ENCODE measurements at regions not wholly inside any gene's neighbourhood (a gene's known extent, or its start where the extent isn't known, plus 50 kb on each side); places are given as distances from the start of the nearest gene placed in this dataset.
A peak's percentile ranks its signal among the peaks of the same experiment; 100 is the strongest.
"Not testable (repeated sequence)": the region's sequence is repeated elsewhere in the genome, so short reads cannot be mapped to it uniquely, and the experiment has no call there.

GRCh38 chr2:4882941-4883340 is 809.2 kb upstream of the SOX11 start:
- no peak for DNase-seq

GRCh38 chr2:4883375-4883774 is 808.8 kb upstream of the SOX11 start:
- DNase-seq, result no peak

DNA sequence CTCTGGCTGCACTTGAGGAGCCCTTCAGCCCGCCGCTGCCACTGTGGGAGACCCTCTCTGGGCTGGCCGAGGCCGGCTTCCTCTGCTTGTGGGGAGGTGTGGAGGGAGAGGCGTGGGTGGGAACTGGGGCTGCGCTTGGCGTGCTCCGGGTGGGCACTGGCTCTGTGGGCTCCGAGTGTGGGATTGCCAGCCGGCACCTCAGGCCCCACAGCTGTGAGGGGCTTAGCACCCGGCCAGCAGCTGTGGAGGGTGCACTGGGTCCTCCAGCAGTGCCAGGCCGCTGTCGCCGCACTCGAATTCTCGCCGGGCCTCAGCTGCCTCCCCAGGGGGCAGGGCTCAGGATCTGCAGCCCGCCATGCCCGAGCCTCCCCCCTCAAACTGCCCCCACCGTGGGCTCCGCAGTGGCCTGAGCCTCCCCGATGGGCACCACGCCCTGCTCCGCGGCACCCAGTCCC is 808.0 kb upstream of the SOX11 start:
- no peak for DNase-seq

DNA sequence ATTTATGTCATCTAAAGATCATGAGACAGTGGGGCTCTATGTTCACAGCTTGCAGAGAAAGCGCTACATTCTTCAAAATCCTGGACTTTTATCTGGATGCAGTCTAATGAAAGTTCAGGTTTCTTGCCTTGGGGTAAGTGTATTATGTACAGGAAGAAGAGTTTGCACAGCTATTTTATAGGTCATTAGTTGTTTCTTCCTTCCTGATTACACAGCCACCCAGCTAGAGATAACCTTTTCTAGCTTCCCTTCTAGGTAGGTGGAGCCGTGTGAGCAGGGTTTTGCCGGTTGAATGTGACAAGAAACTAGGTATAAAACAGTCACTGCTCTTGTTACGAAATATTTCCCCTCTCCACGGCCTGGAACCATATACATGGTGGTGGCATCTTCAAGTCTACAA is 800.8 kb upstream of the SOX11 start:
- no peak for DNase-seq

DNA sequence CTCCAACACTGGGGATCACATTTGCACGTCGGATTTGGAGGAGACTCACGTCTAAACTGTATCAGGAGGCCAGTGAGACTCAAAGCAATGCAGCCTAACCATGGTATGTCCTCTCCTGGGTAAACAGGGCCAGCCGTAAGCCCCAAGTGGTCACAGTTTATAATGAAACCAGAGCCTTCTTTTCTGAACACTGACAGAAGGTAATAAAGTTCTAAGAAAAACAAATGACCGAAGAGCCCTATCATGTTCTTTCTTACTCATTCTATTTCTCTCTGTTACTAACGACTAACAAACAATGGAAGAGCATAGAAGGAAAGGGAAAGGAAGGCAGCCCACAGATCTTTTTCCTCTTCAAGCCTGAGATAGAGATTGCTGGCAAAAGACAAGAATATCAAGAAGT is 796.8 kb upstream of the SOX11 start:
- no peak for DNase-seq

DNA sequence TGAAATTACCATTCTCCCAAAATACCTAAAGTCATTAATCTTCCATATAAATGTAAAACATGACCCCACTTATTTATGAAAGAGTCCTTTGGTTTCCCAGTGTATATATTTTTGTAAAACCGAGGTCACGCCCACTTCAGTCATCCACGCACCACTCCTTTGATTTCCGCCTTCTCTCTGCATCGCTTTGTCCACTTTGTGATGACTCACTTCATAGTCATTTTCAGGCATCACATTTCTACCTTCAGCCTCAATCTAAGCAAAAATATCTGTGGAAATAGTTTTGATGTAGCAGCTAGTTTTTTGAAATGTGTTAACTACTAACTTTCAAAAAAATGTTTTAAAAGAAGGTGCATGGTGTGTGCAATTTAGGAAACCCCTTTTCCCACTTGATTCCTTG is 793.5 kb upstream of the SOX11 start:
- DNase-seq, result no peak

GRCh38 chr2:4900242-4900641 is 791.9 kb upstream of the SOX11 start:
- no peak for DNase-seq

- no peak for DNase-seq
These were observed 791.1 kb upstream of the SOX11 start for GRCh38 chr2:4900861-4901770.

- DNase-seq, result peak; percentile 16
These were observed 788.4 kb upstream of the SOX11 start for GRCh38 chr2:4903656-4904348.

GRCh38 chr2:4908461-4908860 is 783.7 kb upstream of the SOX11 start:
- peak; percentile 4 for DNase-seq

DNA sequence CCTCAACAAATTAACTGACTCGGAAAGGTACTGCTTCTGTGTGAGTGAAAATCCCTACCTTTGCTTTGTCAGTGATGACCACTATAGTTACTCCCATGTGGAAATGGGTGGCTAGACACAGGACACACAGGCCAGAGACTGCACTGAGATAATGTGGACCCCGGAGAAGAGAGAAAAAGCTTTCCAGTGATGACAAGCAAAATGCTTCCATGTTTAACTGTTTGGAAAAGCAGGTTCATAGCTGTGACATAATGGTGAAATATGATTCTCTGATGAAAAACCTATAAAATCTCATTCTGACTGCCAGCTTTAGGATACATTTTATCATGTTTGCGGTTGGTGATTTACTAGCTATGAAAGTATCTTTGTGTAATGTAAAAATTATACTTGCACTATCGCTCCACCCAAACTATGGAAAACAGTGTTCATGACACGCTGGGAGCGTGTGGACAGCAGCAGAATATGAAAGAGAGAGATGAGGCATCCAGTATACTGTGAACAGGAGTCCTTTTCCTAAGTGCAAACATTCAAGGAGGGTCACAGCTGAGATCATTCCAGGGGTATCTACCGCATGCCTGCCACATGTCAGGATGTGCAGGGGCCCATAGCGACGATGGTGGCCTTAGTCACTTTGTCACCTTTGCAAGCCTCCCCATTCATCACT is 782.7 kb upstream of the SOX11 start:
- DNase-seq, result no peak

- DNase-seq, result no peak
These were observed 778.1 kb upstream of the SOX11 start for GRCh38 chr2:4914036-4914435.

GRCh38 chr2:4914551-4914950 is 777.6 kb upstream of the SOX11 start:
- DNase-seq, result no peak

- DNase-seq, result no peak
These were observed 776.8 kb upstream of the SOX11 start for GRCh38 chr2:4915357-4915756.

GRCh38 chr2:4916094-4916493 is 776.1 kb upstream of the SOX11 start:
- no peak for DNase-seq

DNA sequence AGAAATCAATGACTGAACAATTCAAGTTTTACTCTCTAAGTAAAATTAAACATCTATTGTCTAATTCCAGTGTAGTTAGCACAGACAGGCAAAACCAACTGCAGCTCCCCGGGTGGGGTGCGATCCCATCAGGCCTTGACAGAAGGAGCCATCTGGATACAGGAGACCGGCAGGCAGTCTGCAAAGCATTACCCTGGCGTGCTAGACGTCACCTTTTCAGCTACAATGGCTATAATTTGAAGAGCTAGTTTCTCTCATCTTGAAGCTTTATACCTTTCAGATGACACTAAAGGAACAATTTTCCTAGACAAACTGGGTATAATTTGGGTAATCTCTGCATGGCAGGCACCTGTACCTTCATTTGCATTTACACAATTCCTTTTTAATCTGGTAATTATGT is 761.5 kb upstream of the SOX11 start:
- DNase-seq, result no peak

DNA sequence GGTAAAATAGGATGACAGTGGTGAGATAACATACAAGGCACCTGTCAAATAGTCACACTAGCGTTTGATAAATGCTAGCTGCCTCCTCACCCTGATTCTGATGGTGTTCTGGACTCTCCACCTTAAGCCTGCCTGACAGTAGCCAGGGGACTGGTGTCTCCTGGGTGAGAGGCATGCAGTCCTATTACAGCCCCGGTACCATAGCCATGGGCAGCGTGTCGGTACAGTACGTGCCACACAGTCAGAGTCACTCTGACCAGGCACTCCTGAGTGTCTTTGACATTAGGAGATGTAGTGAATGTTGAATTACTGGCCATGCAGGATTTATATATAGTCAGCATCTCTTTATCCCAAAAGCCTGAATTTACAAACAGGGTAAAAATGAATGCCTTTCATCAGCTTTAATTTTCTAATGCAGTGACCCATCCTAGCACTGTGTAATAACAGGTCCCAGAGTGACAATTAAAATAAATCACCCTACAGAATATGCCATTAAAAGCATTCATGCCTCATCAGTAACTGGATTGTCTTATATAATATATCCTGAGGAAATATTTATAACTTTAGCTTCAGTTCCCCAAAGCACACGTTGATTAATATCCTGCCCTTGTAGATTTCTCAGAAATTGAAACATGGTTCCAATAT is 760.3 kb upstream of the SOX11 start:
- DNase-seq, result no peak

GRCh38 chr2:4935291-4935690 is 756.9 kb upstream of the SOX11 start:
- not testable (repeated sequence) for DNase-seq

- DNase-seq, result no peak
These were observed 754.6 kb upstream of the SOX11 start for GRCh38 chr2:4937550-4937949.

GRCh38 chr2:4938206-4938605 is 754.0 kb upstream of the SOX11 start:
- no peak for DNase-seq

DNA sequence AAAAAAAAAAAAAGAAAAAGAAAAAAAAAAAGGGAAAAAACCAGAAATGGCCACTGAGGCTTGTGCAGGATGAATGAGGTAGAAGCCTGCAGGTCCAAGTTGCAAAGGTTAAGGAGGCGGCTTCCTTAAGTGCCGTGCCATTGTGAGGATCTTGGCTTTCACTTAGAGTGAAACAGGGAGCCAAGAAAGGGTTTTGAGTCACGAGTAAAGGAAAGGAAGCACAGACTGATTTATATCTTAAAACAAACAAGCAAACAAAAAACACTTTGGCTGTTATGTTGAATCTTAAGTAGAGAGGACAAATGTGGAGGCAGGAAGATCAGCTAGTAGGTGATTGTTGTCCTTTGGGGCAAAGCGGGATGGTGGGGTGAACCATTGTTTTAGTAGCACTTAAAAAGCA is 749.7 kb upstream of the SOX11 start:
- DNase-seq, result no peak

- DNase-seq, result no peak
These were observed 744.3 kb upstream of the SOX11 start for GRCh38 chr2:4947911-4948310.

DNA sequence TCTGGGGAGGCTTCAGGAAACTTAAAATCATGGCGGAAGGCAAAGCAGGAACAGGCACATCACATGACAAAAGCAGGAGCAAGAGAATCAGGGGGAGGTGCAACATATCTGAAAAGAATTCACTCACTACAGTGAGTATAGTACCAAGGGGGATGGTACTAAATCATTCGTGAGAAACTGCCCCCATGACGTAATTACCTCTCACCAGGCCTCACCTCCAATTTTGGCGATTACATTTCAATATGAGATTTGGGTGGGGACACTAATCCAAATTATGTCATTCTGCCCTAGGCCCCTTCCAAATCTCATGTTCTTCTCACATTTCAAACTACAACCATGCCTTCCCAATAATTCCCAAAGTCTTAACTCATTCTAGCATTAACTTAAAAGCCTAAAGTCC is 740.8 kb upstream of the SOX11 start:
- no peak for DNase-seq
